Vagina (tissue), 2 donors: ENCODE measurements at regions not wholly inside any gene's neighbourhood (a gene's known extent, or its start where the extent isn't known, plus 50 kb on each side); places are given as distances from the start of the nearest gene placed in this dataset.
A peak's percentile ranks its signal among the peaks of the same experiment; 100 is the strongest.

Experiments
- DNase-seq, 2 donors: peaks; one replicate each; pipeline ENCODE4 v3.0.0-alpha.2; 2017; ENCODE audit errors: extremely low spot score in 2 of 2
- H3K27ac ChIP-seq: fragments of 200-600 bp; sonication (generic); one replicate; pipeline ENCODE4 v1.5.1; 2019
- H3K27me3 ChIP-seq: fragments of 200-600 bp; sonication (generic); one replicate; pipeline ENCODE4 v1.5.1; 2019
- H3K36me3 ChIP-seq, 2 donors: fragments of 200-600 bp; sonication (generic); one replicate each; pipeline ENCODE4 v1.5.1; 2017 to 2019
- H3K4me1 ChIP-seq: fragments of 200-600 bp; sonication (generic); one replicate; pipeline ENCODE4 v1.5.1; 2019
- H3K4me3 ChIP-seq, 2 donors: fragments of 200-600 bp; sonication (generic); 1 replicate in 1 of 2; 2 replicates in 1 of 2; pipeline ENCODE4 v1.5.1; 2016 to 2019
- H3K9me3 ChIP-seq: fragments of 200-600 bp; sonication (generic); one replicate; pipeline ENCODE4 v1.5.1; 2019
- CTCF ChIP-seq, 3 experiments: fragments of 450-650 bp in 2 of 3; fragments of 200-600 bp in 1 of 3; sonication (generic) in 1 of 3; IDR thresholded peaks; one replicate each; pipeline ENCODE4 v1.5.1; 2017 to 2019; ENCODE audit warnings: antibody characterized with exemption in 3 of 3, mild to moderate bottlenecking in 2 of 3, moderate library complexity in 2 of 3
- POLR2A ChIP-seq, 2 donors: fragments of 450-650 bp; IDR thresholded peaks; one replicate each; pipeline ENCODE4 v1.6.1; 2017; ENCODE audit warnings: antibody characterized with exemption in 2 of 2, mild to moderate bottlenecking in 2 of 2, moderate library complexity in 2 of 2
- POLR2AphosphoS5 ChIP-seq, 2 donors: sonication (generic); formaldehyde crosslinking; IDR thresholded peaks; one replicate each; pipeline ENCODE4 v1.9.0; 2017; ENCODE audit warnings: antibody characterized with exemption in 2 of 2, mild to moderate bottlenecking in 2 of 2, low read depth in 1 of 2; ENCODE audit not compliant: insufficient read depth in 1 of 2
- intact Hi-C: fragments of 100-400 bp; cut with DNase I; formaldehyde crosslinking; loops from one replicate; pipeline ENCODE4 v1.15.1; 2023

- H3K27me3 ChIP-seq: no peaks in the 10 kb centered on the region
- H3K36me3 ChIP-seq: no peaks in the 10 kb centered on the region
- H3K9me3 ChIP-seq: no peaks in the 10 kb centered on the region
- no peak for DNase-seq
- intact Hi-C loops: no loop called here
- peaks cover 15% of the 10 kb centered on the region for H3K4me1 ChIP-seq
- H3K27ac ChIP-seq: no peak overlapping the region
- TF ChIP-seq POLR2A (IDR thresholded peaks at IDR 0.05) (no peak), POLR2AphosphoS5 (IDR thresholded peaks at IDR 0.05; ENCODE audit: insufficient read depth in 1 of 2, low read depth in 1 of 2) (no peak)
- no peak overlapping the region for H3K4me3 ChIP-seq
Measured at GRCh38 chr19:16000024-16000663, 51.3 kb downstream of the OR10H4 start.

- TF ChIP-seq POLR2AphosphoS5 (IDR thresholded peaks at IDR 0.05; ENCODE audit: insufficient read depth in 1 of 2, low read depth in 1 of 2) (no peak), CTCF (IDR thresholded peaks at IDR 0.05) (no peak), POLR2A (IDR thresholded peaks at IDR 0.05) (no peak)
- Histone ChIP-seq H3K4me3 (peak overlapping the region; percentile 41 to 44), H3K27me3 (no peaks in the 10 kb centered on the region), H3K4me1 (peaks cover 15% of the 10 kb centered on the region), H3K27ac (peak overlapping the region; percentile 46), H3K36me3 (no peaks in the 10 kb centered on the region), H3K9me3 (no peaks in the 10 kb centered on the region)
- no peak for DNase-seq
- intact Hi-C loops: no loop called here
Measured at GRCh38 chr19:16001481-16002312, 52.9 kb downstream of the OR10H4 start.

DNA sequence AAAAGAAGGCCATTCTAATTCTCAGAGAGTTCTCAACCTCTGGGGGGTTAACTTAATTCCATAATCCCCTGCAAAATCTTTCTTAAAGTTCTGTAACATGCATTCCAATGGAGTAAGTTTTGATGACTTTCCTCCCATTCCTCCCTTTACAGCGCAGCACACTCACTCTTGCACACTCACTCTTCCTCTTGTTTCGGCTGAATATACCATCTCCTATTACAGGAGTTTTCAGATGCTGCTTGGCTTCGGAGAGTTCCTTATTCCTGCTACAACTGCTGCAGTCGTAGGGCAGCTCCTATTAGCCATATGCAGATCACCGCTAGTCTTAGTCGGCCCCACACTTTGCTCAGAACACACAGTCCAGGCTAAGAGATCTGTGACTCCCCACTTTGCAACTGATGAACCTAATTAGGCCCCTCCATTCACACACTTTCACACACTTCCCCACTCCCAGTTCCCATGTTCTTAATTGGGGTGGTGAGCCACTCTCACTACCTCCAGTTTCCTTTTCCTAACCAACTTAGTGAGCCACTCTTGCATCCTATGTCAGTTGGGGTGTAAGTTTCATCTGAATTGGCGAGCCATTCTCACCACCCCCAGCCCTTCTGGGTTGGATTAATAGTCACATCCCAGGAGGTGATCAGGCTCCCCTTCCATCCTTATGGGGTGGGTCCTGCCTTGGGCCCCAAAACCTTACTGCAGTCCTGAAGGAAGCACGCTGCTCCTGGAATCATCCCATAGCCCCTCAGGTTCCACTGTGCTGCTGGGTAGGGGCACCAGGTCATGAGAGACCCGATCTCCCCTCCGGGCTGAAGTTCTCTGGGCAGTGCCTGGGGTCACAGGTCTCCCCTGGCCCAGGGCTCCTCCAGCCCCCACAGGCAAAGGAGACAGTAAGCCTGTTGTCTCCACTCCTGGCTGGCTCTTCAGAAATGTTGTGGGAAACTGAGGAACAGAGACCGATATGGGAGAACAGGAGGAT is 53.9 kb downstream of the OR10H4 start:
- intact Hi-C loops: no loop called here
- Histone ChIP-seq H3K27ac (peak overlapping the region; percentile 46), H3K36me3 (no peaks in the 10 kb centered on the region), H3K27me3 (no peaks in the 10 kb centered on the region), H3K4me1 (peaks cover 15% of the 10 kb centered on the region), H3K9me3 (no peaks in the 10 kb centered on the region), H3K4me3 (peak overlapping the region; percentile 41 to 44)
- DNase-seq: no peak
- TF ChIP-seq CTCF (IDR thresholded peaks at IDR 0.05) (no peak), POLR2A (IDR thresholded peaks at IDR 0.05) (no peak), POLR2AphosphoS5 (IDR thresholded peaks at IDR 0.05; ENCODE audit: insufficient read depth in 1 of 2, low read depth in 1 of 2) (no peak)

- Histone ChIP-seq H3K4me1 (peaks cover 15% of the 10 kb centered on the region), H3K27ac (no peak overlapping the region), H3K36me3 (no peaks in the 10 kb centered on the region), H3K27me3 (no peaks in the 10 kb centered on the region), H3K9me3 (no peaks in the 10 kb centered on the region), H3K4me3 (no peak overlapping the region)
- DNase-seq: no peak
- TF ChIP-seq CTCF (IDR thresholded peaks at IDR 0.05): no peak
- intact Hi-C loops: no loop called here
Measured at GRCh38 chr19:16003391-16003790, 54.6 kb downstream of the OR10H4 start.

GRCh38 chr19:16005925-16006324 is 57.1 kb downstream of the OR10H4 start:
- H3K36me3 ChIP-seq: no peaks in the 10 kb centered on the region
- TF ChIP-seq POLR2AphosphoS5 (IDR thresholded peaks at IDR 0.05; ENCODE audit: insufficient read depth in 1 of 2, low read depth in 1 of 2) (no peak), POLR2A (IDR thresholded peaks at IDR 0.05) (no peak), CTCF (IDR thresholded peaks at IDR 0.05) (no peak)
- H3K4me1 ChIP-seq: peaks cover 15% of the 10 kb centered on the region
- no peaks in the 10 kb centered on the region for H3K27me3 ChIP-seq
- intact Hi-C loops: no loop called here
- H3K27ac ChIP-seq: no peak overlapping the region
- no peaks in the 10 kb centered on the region for H3K9me3 ChIP-seq
- no peak overlapping the region for H3K4me3 ChIP-seq
- DNase-seq: no peak
